COLO829 (cell line): ENCODE measurements at regions not wholly inside any gene's neighbourhood (a gene's known extent, or its start where the extent isn't known, plus 50 kb on each side); places are given as distances from the start of the nearest gene placed in this dataset.
A peak's percentile ranks its signal among the peaks of the same experiment; 100 is the strongest.
"Not testable (repeated sequence)": the region's sequence is repeated elsewhere in the genome, so short reads cannot be mapped to it uniquely, and the experiment has no call there.

Experiments used
- DNase-seq: peaks from one replicate; pipeline ENCODE4 v3.0.0; 2012; ENCODE audit warnings: low spot score

DNA sequence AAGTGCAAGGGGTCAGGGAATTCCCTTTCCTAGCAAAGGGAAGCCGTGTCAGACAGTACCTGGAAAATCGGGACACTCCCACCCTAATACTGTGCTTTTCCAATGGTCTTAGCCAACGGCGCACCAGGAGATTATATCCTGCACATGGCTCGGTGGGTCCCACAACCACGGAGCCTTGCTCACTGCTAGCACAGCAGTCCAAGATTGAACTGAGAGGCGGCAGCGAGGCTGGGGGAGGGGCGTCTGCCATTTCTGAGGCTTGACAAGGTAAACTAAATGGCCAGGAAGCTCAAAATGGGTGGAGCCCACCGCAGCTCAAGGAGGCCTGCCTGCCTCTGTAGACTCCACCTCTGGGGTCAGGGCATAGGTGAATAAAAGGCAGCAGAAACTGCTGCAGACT lies 76.5 kb upstream of the LINC00632 start:
- not testable (repeated sequence) for DNase-seq

DNA sequence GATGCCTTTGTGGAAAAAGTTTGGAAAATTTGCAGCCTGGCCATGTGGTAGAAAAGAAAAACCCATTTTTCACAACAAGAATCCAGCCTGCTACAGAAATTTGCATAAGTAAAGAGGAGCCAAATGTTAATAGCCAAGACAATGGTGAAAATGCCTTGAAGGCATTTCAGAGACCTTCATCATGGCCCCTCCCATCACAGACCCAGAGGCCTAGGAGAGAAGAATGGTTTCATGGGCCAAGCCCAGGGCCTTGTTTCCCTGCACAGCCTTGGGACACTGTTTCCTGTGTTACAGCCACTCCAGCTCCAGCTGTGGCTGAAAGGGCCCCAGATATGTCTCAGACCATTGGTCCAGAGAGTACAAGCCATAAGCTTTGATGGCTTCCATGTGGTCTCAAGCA lies 101.4 kb upstream of the LINC00632 start:
- DNase-seq, result no peak

DNA sequence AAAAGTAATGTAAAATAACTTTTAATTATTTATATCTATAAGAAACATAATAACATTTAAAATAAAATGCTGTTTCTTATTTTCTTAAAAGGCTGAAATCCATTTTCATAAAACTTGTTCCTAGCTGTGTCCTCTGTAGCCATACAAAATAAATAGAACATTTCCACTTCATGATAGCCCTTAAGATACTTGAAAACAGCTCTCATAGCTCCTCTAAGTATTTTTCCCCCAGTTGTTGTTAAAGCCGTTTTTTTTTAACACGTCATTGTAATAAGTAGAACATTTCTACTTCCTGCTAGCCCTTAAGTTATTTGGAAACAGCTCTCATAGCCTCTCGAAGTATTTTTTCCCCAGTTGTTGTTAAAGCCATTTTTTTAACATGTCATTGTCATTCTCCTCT lies 97.3 kb upstream of the SOX3 start:
- no peak for DNase-seq

DNA sequence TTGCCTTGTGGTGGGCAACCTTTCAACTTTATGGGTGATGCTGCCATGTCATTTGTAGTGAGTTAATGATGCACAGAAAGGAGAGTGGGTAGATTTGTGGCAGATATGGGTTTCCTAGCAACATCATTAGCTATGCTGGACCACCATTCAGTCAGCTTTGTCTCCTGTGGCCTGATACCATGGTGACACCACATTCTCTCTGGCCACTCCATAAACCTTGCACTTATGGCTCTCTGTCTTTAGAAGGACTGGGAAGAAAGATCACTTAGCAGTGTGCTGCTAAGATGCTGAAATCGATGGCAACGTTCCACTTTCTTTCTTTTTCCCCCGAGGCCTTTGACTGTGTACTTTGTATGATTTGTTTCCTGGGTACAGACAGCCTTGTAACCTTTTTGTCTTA lies 95.0 kb upstream of the SOX3 start:
- no peak for DNase-seq

DNA sequence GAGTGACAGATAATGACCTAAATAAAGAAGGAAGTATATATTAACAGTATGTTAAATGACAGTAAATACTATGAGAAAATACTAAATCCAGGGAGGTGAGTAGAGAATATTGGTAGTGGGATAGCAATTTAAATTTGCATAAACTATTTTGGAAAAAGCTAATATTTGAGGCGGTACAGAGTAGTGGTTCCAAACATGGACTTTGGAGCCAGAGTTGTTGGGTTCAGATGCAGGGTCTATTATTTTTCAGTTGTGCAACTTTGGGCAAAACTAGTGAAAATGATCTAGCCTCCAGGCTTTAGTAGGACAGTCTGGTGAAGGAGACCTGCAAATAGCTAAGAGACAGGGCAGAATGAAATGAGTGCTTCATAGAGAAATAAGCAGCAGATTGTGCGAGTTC lies 84.8 kb upstream of the SOX3 start:
- no peak for DNase-seq

DNA sequence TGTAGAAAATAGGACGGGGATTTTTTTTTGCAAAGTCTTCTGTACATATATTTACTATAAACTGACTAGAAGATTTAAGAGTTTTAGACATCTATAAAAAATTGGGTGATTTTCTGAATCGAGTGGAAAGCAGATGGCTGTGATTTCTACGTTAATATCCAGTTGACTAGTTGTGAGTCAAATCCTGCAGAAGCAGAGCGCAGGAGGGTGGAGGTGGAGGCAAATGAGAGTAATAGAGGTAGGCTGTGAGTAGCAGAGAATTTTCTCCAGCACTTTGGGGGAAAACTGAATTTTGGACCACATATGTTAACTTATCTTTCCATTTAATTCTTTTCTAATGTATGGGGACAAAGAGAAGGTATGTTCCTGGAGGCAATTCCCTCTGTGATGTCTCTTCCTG lies 82.1 kb upstream of the SOX3 start:
- no peak for DNase-seq

DNA sequence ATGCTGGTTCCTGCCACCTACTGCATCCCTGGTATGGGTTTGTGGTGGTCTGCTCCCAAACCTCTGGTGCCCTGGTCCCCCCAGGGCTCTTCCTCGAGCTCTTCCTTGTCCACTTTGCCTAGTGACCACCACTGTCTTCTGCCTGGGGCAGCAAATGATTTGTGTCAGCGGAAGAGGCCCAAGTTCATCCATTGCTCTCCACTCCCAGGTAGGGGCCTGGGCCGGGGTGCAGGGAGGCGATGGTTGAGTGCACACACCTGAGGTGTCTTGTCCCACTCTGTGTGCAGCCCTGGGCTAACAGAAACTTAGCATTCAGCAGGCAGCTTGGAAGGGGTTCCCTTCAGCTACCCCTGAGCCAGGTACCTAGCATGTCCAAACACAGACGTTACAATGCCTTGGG lies 75.6 kb upstream of the SOX3 start:
- no peak for DNase-seq

DNA sequence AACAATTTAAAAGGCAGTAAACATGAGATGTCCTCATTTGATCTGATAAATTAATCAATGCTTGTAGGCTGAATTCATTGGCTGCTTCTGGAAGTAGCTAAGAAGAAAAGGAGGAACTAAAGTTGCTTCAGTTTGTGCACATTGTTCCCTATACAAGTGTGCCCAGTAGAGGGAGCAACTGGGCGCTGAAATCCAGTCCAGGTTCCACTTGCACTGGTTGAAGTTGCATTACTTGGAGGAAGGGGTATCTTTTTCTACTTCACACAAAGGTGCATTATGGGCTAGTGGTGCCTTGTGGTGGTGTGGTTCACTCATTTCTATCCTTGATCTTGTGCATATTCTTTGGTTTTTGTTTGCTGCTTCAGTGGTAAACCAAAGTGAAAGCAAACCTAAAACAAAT lies 67.9 kb upstream of the SOX3 start:
- DNase-seq, result peak; percentile 6

DNA sequence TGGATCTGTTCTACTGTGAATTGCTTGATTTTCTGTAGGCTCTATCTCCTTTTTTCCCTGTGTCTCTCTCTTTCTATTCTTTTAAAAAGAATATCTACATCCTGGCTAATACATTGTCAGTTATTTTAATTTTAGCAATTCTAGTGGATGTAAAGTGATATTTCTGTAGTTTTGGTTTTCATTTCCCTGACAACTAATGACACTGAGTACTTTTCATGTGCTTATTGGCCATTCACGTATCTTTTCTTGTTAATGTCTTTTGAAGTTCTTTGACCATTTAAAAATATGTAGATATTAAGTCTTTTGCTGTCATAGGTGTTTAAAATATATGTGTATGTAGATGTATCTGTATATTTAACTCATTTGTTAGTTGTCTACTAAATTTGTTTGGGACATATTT lies 59.0 kb upstream of the SOX3 start:
- DNase-seq, result no peak
